Neural progenitor cell (in vitro differentiated cells): ENCODE measurements at regions not wholly inside any gene's neighbourhood (a gene's known extent, or its start where the extent isn't known, plus 50 kb on each side); places are given as distances from the start of the nearest gene placed in this dataset.

Experiments used
- DNase-seq: peaks from one replicate; pipeline ENCODE4 v3.0.0-alpha.2; 2016; ENCODE audit warnings: low spot score
- H2AFZ ChIP-seq: fragments of 200-600 bp; sonication (generic); replicated peaks from 2 replicates; pipeline ENCODE4 v1.6.1; 2016; ENCODE audit warnings: antibody characterized with exemption
- H3F3A ChIP-seq: fragments of 200-600 bp; sonication (generic); 2 replicates; pipeline ENCODE4 v1.6.1; 2016; ENCODE audit warnings: antibody characterized with exemption, low read depth
- H3K27ac ChIP-seq: fragments of 200-600 bp; sonication (generic); 2 replicates; pipeline ENCODE4 v1.5.1; 2016; ENCODE audit warnings: mild to moderate bottlenecking
- H3K27me3 ChIP-seq: fragments of 200-600 bp; sonication (generic); 2 replicates; pipeline ENCODE4 v1.6.1; 2016; ENCODE audit warnings: mild to moderate bottlenecking, moderate library complexity
- H3K36me3 ChIP-seq: fragments of 200-600 bp; sonication (generic); 2 replicates; pipeline ENCODE4 v1.5.1; 2016
- H3K4me1 ChIP-seq: fragments of 200-600 bp; sonication (generic); 2 replicates; pipeline ENCODE4 v1.6.1; 2016; ENCODE audit warnings: mixed run types
- H3K4me2 ChIP-seq: fragments of 200-600 bp; sonication (generic); 2 replicates; pipeline ENCODE4 v1.6.1; 2016
- H3K4me3 ChIP-seq: fragments of 200-600 bp; sonication (generic); 2 replicates; pipeline ENCODE4 v1.5.1; 2016
- H3K79me2 ChIP-seq: fragments of 200-600 bp; sonication (generic); 2 replicates; pipeline ENCODE4 v1.6.1; 2016; ENCODE audit warnings: low read depth
- H3K9ac ChIP-seq: fragments of 200-600 bp; sonication (generic); 2 replicates; pipeline ENCODE4 v1.6.1; 2016
- H3K9me3 ChIP-seq: fragments of 200-600 bp; sonication (generic); 2 replicates; pipeline ENCODE4 v1.5.1; 2016; ENCODE audit warnings: low read depth
- H4K20me1 ChIP-seq: fragments of 200-600 bp; sonication (generic); 2 replicates; pipeline ENCODE4 v1.6.1; 2016; ENCODE audit warnings: low read depth
- H3K27ac Mint-ChIP-seq: 3 replicates; pipeline ENCODE4 v1.8.0; 2021; ENCODE audit warnings: mixed read lengths
- H3K27me3 Mint-ChIP-seq: 2 replicates; pipeline ENCODE4 v1.8.0; 2022; ENCODE audit warnings: low read depth, mild to moderate bottlenecking, inconsistent platforms, moderate library complexity, mixed read lengths; ENCODE audit not compliant: insufficient read depth
- H3K36me3 Mint-ChIP-seq: 3 replicates; pipeline ENCODE4 v1.8.0; 2021; ENCODE audit warnings: mixed read lengths
- H3K4me1 Mint-ChIP-seq: 3 replicates; pipeline ENCODE4 v1.8.0; 2021; ENCODE audit warnings: mixed read lengths
- H3K4me3 Mint-ChIP-seq: 3 replicates; pipeline ENCODE4 v1.8.0; 2021; ENCODE audit warnings: mild to moderate bottlenecking, moderate library complexity, mixed read lengths
- H3K9me3 Mint-ChIP-seq: 3 replicates; pipeline ENCODE4 v1.8.0; 2020; ENCODE audit warnings: mixed read lengths
- CTCF ChIP-seq: fragments of 200-600 bp; sonication (generic); IDR thresholded peaks from 2 replicates; pipeline ENCODE4 v1.5.1; 2017; ENCODE audit warnings: antibody characterized with exemption, mild to moderate bottlenecking
- EZH2 ChIP-seq: fragments of 200-600 bp; sonication (generic); IDR thresholded peaks from 2 replicates; pipeline ENCODE4 v1.6.1; 2017; ENCODE audit warnings: antibody characterized with exemption, mild to moderate bottlenecking, moderate library complexity
- EZH2phosphoT487 ChIP-seq: fragments of 200-600 bp; sonication (generic); IDR thresholded peaks from 2 replicates; pipeline ENCODE4 v1.6.1; 2017; ENCODE audit warnings: antibody characterized with exemption

- Histone ChIP-seq H3K27ac (no peak overlapping the region), H3K4me3 (no peak overlapping the region), H3K36me3 (no peaks in the 10 kb centered on the region), H3F3A (no peaks in the 10 kb centered on the region), H2AFZ (no peak overlapping the region), H3K4me1 (peaks cover 7% of the 10 kb centered on the region), H3K9ac (no peak overlapping the region), H3K27me3 (peaks cover 65% of the 10 kb centered on the region), H3K79me2 (no peaks in the 10 kb centered on the region), H3K9me3 (no peaks in the 10 kb centered on the region), H3K4me2 (no peak overlapping the region), H4K20me1 (peaks cover 4% of the 10 kb centered on the region)
- H3K27ac Mint-ChIP-seq = no peak overlapping the region
- DNase-seq = no peak
- no peaks in the 10 kb centered on the region for H3K36me3 Mint-ChIP-seq
- H3K27me3 Mint-ChIP-seq = peaks cover 43% of the 10 kb centered on the region
- peaks cover 2% of the 10 kb centered on the region for H3K4me1 Mint-ChIP-seq
- TF ChIP-seq EZH2phosphoT487 (no peak), EZH2 (no peak), CTCF (no peak)
- peaks cover 2% of the 10 kb centered on the region for H3K9me3 Mint-ChIP-seq
- H3K4me3 Mint-ChIP-seq = no peak overlapping the region
These were observed 198.4 kb downstream of the PRDM2 start for GRCh38 chr1:13898406-13898805.

- Histone ChIP-seq H3K4me1 (peaks cover 4% of the 10 kb centered on the region), H3K79me2 (no peaks in the 10 kb centered on the region), H3K4me2 (no peak overlapping the region), H3K9me3 (no peaks in the 10 kb centered on the region), H3K27ac (no peak overlapping the region), H3K36me3 (no peaks in the 10 kb centered on the region), H3K9ac (no peak overlapping the region), H3K4me3 (no peak overlapping the region), H2AFZ (no peak overlapping the region), H3K27me3 (peaks cover 53% of the 10 kb centered on the region), H3F3A (no peaks in the 10 kb centered on the region), H4K20me1 (no peaks in the 10 kb centered on the region)
- Mint-ChIP-seq H3K4me1 (no peaks in the 10 kb centered on the region), H3K27ac (no peak overlapping the region), H3K27me3 (peaks cover 35% of the 10 kb centered on the region), H3K36me3 (no peaks in the 10 kb centered on the region), H3K9me3 (peaks cover 14% of the 10 kb centered on the region), H3K4me3 (no peak overlapping the region)
- no peak for DNase-seq
- no peak for TF ChIP-seq CTCF
- no peak for TF ChIP-seq EZH2phosphoT487
- TF ChIP-seq EZH2 = no peak
These were observed 199.9 kb downstream of the PRDM2 start for GRCh38 chr1:13899856-13900255.

- Histone ChIP-seq H3K4me2 (no peak overlapping the region), H3K9ac (no peak overlapping the region), H3K9me3 (no peaks in the 10 kb centered on the region), H3K4me3 (no peak overlapping the region), H3K27me3 (peaks cover 52% of the 10 kb centered on the region), H3K4me1 (peaks cover 2% of the 10 kb centered on the region), H3F3A (no peaks in the 10 kb centered on the region), H4K20me1 (no peaks in the 10 kb centered on the region), H3K79me2 (no peaks in the 10 kb centered on the region), H2AFZ (no peak overlapping the region), H3K36me3 (no peaks in the 10 kb centered on the region), H3K27ac (no peak overlapping the region)
- TF ChIP-seq CTCF (no peak), EZH2 (no peak), EZH2phosphoT487 (no peak)
- Mint-ChIP-seq H3K4me1 (peaks cover under 1% of the 10 kb centered on the region), H3K27ac (no peak overlapping the region), H3K4me3 (no peak overlapping the region), H3K36me3 (no peaks in the 10 kb centered on the region), H3K27me3 (peaks cover 35% of the 10 kb centered on the region), H3K9me3 (peaks cover 15% of the 10 kb centered on the region)
- no peak for DNase-seq
These were observed 200.6 kb downstream of the PRDM2 start for GRCh38 chr1:13900583-13900982.
